ENCODE measurements at regions not wholly inside any gene's neighbourhood (a gene's known extent, or its start where the extent isn't known, plus 50 kb on each side); places are given as distances from the start of the nearest gene placed in this dataset.

DNA sequence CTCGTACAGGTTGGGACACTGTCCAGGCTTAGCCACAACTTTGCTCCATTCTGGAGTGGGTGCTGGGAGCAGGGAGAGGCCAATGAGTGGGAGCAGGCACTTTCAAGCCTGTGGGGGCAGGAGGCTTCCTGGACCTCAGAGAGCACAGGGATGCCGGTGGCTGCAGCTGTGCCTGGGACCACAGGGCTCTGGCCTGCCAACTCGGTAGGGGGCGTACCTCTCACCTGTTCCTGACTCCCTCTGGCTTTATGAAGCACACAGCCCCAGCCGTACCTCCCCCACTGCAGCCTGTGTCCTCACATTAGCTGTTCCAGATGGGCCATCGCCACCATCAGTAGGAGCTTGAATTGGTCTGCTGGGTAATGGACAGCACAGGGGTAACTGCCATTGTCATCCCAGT lies 278.7 kb upstream of the KLHL1 start:
- DNase-seq (ENCODE audit: low spot score), result no peak

- no peak for DNase-seq (ENCODE audit: low spot score)
Observed at GRCh38 chr13:70385852-70386251, 277.6 kb upstream of the KLHL1 start.

GRCh38 chr13:70384156-70384555 lies 275.9 kb upstream of the KLHL1 start:
- DNase-seq (ENCODE audit: low spot score), result no peak

- no peak for DNase-seq (ENCODE audit: low spot score)
Observed at GRCh38 chr13:70380809-70381208, 272.6 kb upstream of the KLHL1 start.

DNA sequence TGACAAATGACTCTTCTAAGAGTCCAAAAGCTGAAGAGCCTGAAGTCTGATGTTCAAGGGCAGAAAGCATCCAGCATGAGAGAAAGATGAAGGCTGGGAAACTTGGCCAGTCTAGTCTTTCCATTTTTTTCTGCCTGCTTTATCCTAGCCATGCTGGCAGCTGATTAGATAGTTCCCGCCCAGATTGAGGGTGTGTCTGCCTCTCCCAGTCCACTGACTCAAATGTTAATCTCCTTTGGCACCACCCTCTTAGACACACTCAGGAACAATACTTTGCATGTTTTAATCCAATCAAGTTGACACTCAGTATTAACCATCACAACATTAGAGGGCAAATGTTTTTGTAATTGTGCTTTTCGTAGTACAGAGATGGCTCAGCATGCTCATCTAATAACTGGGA lies 267.5 kb upstream of the KLHL1 start:
- DNase-seq (ENCODE audit: low spot score), result no peak

DNA sequence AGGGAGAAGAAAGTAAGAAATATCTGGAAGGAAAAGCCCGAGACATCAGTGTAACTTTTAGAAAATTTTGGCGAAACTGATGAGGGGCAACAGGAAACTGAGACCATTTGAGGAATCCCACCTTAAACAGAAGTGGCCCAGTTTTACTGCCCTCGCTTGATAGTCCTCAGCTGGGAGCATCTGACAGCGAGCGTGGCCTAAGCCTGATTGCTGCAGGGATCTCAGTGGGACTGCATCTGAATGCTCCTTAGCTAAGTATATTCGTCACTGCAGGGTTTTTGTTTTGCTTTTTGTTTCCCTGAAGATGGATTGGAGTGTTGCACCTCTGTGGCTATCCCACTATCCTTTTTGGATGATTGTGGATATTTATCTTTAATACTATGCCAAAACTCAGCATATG lies 262.7 kb upstream of the KLHL1 start:
- DNase-seq (ENCODE audit: low spot score), result no peak

GRCh38 chr13:70366720-70367119 lies 258.5 kb upstream of the KLHL1 start:
- DNase-seq (ENCODE audit: low spot score), result no peak

DNA sequence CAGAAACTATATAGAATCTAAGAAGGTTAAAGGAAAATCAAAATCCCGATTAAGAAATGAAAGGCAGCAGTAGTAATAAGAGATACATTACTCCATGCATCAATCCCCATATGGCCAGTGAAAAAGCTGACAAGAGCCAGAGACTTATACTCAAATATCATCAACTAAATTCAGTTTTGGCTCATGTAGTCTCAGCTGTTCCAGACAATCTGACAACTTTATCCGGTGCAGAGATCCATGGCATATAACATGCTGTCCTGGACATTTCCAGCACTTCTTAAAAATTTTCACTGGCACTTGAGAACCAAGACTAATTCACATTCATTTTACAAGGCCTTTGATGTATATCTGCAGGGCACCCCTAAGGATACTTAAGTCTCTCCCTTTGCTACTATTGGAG lies 255.7 kb upstream of the KLHL1 start:
- DNase-seq (ENCODE audit: low spot score), result no peak

DNA sequence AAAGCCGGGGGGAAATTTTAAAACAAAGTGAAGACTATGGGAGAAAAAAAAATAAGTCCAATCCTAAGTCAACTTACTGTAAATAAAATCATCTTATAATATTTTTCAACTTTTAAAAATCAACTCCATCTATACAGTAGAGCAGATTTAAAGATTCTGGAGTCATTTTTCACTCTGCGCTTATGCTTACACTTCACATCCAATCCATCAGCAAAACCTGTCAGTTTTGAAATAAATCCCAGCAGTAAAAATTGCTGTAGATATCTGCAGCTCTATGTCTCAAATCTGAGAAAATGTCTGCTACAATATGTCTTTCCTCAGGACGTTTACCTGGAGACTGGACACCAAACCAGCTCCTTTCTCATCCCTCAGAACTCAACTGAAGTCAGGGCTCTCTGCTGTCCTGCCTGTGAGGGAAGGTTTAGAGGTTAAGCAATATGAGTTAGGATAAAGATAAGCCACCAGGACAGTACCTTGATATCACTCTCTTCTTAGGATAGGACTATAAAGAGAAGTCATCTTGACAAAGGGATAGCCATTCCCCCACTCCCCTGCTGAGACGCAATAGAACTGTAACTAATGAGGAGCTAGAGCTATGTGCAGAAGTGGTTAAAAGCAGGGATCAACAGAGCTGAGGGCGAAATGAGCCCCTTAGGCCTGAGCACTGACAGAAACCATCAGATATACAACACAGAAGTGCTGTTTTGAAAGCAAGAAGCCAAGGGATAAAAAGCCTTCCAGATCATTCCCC lies 254.7 kb upstream of the KLHL1 start:
- no peak for DNase-seq (ENCODE audit: low spot score)

DNA sequence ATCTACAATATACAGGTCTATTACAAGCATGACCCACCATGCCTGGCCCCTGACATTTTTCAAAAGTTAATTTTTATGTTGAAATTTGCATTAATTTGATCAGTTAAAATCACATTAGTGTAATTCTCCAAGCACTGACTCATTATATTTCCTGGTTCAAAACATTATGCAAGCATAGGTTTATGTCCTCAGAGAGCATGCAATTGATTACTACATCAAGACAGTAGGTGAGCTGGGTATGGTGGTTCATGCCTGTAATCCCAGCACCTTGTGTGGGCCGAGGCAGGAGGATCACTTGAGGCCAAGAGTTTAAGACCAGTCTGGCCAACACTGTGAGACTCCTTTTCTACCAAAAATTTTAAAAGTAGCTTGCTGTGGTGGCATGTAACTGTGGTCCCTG lies 248.8 kb upstream of the KLHL1 start:
- DNase-seq (ENCODE audit: low spot score), result no peak

- DNase-seq (ENCODE audit: low spot score), result no peak
Observed at GRCh38 chr13:70353096-70353495, 244.8 kb upstream of the KLHL1 start.

DNA sequence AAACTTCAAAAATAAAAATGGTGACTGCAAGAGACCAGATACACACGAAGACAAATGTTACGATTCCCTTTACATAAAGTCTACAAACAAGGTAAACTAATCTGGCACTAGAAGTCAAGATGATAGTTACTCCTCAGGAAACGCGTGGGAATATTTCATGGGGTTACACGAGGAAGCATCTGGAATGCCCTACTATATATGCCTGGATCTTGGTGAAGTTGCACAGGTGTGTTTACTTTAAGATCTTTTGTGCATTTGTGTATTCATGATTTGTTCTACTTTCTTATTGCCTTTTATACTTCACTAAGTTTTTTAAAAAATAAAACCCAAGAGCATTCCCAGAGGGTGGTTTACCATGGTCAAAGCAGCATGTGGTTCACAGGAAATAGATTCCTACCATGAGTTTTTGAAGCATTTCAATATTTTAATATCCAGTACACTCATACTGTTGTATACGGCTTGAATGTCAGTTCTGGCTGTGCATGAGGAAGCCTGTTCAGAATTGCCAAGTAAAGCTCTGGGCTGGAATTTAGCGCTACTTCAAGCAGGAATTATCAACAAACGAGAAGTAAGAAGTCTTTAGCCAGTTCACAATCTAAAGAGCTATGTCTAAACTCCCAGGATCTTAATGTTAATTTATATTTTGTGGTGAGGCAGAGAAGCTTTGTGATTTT lies 239.8 kb upstream of the KLHL1 start:
- no peak for DNase-seq (ENCODE audit: low spot score)

DNA sequence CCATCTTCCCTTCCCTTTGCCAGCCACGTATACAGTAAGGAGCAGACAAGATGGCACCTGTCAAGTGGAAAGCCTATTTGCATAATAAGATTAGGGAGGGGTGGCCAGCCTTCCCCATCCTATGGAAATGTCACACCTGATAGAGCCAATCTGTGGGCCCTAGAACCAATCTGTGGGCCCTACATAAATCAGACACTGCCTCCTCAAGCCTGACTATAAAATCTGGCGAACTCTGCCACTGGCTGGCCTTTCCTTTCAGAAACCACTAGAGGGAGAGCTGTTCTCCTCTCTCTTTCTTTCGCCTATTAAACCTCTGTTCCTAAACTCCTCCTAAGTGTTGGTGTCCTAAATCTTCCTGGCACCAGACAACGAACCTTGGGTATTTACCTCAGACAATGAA lies 231.5 kb upstream of the KLHL1 start:
- peak; percentile 11 for DNase-seq (ENCODE audit: low spot score)

DNA sequence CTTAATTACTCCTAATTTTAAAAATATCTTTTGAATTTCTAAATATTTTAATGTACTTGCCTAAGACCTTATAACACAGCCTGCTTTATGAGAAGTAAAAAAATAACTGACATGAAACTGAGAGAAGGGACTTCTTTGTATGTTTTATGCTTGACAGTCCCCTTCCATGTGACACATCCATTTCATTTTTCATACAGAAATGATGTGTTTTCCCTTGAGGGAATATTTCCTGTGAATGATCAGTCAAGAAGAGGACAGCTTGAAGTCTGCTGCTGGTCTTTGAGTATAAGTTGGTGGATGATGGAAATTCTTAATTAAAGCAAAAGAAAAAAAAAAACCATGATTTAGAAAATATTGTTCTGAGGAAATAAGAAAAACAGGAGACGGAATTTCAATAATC lies 230.4 kb upstream of the KLHL1 start:
- DNase-seq (ENCODE audit: low spot score), result no peak

GRCh38 chr13:70336866-70337265 lies 228.6 kb upstream of the KLHL1 start:
- DNase-seq (ENCODE audit: low spot score), result no peak

GRCh38 chr13:70333752-70334151 lies 225.5 kb upstream of the KLHL1 start:
- no peak for DNase-seq (ENCODE audit: low spot score)

DNA sequence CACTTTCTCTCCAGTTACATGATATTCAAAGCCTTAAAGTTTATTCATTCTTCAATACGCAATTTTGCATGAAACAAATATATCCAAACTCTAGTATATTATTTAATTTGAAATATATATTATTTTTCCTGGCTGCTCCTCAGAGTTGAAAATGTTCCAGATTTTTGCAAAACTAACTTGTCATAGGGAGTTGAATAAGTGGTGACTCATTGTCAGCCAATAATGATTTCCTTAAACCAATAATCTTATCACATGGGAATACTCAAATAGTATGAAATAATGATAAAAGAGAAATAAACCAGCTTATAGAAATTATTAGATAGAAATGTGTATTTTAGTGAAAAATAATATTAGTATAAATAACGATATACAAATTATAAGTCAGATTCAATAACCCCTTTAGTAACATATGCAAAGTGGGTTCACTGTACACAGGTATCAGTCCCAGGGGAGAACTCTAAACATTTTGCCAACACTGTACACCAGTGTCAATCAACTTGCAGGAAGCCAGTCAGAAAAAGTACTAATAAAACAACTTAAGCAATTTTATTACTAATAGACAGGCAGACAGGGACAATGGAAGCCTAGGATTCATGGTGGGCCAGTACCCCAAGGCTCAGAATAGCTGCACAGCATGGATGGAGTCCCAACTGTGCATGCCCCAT lies 222.6 kb upstream of the KLHL1 start:
- DNase-seq (ENCODE audit: low spot score), result no peak

GRCh38 chr13:70324519-70324918 lies 216.3 kb upstream of the KLHL1 start:
- no peak for DNase-seq (ENCODE audit: low spot score)

DNA sequence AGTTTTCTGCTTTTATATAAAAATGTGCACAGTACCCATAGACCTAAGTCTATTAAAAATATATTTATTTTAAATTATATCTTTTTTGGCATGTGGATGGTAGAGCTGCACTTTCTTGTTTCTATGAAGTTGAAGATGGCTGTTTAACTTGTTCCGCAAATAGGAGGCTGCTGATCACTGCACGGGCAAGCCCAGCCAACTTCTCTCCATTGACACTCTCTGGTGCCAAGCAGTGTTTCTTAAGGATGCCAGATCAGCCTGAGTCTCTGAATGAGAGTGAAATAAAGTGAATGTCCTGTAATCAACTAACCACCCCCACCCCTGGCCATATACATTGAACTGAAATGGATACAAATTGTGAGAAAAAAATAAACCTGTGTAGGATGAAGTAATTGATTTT lies 202.9 kb upstream of the KLHL1 start:
- no peak for DNase-seq (ENCODE audit: low spot score)

GRCh38 chr13:70310396-70311119 lies 202.3 kb upstream of the KLHL1 start:
- DNase-seq (ENCODE audit: low spot score), result peak; percentile 44

- no peak for DNase-seq (ENCODE audit: low spot score)
Observed at GRCh38 chr13:70297189-70297616, 189.0 kb upstream of the KLHL1 start.

GRCh38 chr13:70284371-70284770 lies 176.1 kb upstream of the KLHL1 start:
- DNase-seq (ENCODE audit: low spot score), result no peak

DNA sequence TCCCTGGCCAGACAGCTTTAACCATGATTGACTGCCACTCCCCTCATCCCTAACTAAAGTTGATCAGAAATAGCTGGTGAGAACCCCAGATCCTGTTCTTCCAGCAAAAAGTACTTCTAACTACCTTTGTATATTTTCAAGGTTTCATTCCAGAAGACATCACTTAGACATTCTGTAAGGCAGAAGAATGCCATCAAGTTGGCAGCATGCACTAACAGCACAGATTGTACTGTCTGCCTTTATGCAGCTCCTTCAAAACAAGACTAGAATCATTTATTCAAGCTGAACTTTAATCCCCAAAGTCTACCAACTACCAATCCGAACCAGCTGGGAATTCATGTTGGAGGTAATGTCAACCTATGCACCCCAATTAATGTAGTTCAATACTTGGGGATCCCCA lies 167.6 kb upstream of the KLHL1 start:
- DNase-seq (ENCODE audit: low spot score), result no peak
